HG03280 (cell line): ENCODE measurements at regions not wholly inside any gene's neighbourhood (a gene's known extent, or its start where the extent isn't known, plus 50 kb on each side); places are given as distances from the start of the nearest gene placed in this dataset.
"Not testable (repeated sequence)": the region's sequence is repeated elsewhere in the genome, so short reads cannot be mapped to it uniquely, and the experiment has no call there.

Experiments used
- ATAC-seq: cut with Tn5 transposase; IDR thresholded peaks from one replicate; pipeline ENCODE4 v1.9.1; 2021; ENCODE audit warnings: mild to moderate bottlenecking, moderate library complexity; ENCODE audit not compliant: unreplicated experiment

DNA sequence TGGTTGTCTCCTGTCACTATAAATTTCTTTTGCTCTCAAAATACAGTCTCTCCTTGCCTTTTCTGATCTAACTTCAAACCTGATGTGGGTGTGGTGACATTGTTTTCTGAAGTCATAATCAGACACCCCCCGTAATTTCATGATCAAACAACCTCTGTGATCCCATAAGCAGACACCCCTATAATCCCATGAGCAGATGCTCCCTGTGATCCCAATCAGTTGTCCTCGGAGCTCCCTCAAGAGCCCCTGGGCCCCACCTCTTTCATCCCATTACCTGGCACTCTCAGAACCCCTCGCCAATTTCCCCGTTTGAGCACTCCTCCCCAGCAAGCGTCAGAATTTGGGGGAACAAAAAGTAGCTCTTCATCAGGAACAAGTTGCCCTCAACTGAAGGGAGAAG, 246.3 kb upstream of the FZD8 start:
- no peak for ATAC-seq

DNA sequence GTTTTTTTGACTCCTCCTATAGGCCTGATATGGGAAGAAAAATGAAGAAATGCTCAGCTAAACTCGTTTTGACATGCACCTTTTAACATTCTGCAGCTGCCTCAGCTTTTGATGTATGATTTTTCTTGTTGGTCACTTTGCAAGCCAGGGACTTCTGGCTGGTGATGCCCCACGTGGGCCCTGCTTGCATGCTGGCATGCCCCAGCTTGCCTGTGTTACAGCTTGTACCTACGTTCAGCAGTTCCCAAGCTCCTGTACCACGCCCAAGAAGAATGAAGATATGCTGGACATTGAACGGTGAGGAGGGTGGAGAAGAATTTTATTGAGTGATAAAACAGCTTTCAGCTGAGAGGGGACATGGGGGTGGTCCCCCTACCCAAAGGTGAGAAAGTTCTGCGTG, 245.6 kb upstream of the FZD8 start:
- ATAC-seq: no peak

DNA sequence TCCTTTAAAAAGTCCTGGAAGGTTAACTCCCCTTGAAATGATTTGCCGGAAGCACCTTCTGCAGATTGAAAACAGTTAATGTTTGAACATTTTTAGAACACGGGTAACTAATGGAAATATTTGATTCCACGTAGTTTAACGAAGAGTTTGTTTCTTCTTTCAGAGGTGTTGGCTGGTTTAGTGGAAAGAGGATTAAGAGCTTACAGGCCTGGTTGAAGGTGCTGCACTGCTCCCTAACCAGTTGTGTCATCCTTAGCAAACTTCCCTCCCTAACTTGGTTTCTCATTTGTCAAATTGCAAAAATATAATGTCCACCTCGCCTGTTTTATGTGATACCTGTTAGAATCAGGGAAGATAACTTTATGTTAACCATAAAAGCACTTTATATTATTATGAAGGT, 243.0 kb upstream of the FZD8 start:
- no peak for ATAC-seq

DNA sequence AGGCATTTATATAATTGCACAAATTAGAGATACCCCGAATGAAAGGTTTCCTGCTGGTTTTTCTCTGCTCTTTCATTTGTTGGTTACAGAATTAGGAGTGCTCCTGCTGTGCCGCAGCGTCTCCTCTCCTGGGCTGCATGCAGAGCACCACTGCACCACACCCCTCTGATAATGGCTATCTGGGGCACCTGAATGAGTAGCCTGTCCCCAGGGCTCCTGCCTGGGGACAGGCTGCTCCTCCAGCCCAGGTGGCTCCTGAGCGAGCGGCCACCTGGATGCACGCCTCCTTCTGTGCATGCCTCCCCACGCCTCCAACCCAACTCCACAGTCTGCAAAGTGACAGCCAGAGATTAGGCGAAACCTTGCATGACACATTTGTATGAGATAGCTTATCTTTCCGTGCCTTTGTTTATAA, 242.6 kb upstream of the FZD8 start:
- no peak for ATAC-seq

DNA sequence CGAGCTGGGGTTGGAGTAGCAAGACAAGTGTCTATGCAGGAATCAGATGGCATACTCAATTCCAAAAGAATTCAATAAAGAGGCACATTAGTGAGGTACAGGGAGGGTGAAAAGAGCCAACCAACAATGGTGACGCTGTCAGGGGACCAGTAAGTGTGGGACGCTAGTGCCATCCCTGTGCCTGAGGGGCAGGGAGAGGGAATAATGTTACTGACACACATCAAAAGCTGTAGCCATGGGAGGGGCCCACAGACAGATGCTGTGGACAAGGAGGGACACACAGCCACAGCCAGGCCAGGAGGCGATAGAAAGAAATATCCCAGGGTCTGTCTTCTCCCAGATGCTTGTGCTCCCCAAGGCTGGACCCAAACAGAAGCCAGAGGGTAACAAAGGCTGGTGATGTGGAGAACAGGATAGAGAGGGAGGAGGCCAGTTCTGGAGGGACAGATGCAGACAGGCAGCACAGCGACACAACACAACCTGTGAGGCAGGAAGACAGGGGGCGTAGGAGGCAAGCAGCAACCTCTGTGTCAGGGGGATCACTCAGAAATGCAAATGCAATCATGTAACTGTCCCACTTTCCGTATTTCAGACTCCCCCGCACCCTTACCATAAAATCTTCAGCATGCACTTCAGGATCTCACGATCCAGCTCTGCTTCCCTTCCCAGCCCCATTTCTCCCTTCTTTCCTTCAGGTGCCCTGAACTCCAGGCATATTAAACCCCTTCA, 240.5 kb upstream of the FZD8 start:
- ATAC-seq: no peak

DNA sequence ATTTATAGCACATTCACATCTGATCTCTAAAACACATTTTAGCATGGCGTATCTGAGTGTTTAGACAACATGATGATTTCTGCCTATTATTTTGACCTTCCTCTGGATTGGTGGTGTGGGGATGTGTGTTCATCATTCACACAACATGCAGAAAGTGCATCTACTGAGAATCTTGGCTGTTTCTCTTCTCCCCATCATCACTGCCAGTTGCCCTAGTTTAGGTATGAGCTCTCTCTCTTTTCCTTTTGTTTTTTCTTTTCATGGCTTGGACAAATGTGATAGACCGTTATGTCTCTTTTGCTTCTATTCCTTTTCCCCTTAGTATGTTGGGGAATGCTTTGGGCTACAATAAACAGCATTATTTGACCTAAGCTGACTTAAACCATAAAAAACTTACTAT, 239.2 kb upstream of the FZD8 start:
- no peak for ATAC-seq

DNA sequence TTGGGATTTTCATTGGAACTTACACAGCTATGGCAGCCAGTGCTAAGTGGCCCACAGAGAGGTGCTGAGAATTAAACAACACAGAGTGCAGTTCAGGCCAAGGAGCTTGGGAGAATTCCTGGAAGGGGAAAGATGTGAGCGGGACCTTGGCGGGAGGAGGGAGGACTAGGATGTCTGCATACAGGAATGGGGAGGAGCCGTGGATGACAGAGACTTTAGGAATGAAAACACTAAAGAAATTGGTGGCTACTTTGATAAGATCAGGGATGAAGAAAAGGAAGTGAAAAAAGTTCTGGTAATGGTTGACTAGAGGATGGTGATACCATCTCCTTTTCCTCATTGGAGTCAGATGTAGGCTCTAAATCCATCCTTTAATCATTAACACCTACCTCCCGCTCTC, 234.2 kb upstream of the FZD8 start:
- no peak for ATAC-seq

DNA sequence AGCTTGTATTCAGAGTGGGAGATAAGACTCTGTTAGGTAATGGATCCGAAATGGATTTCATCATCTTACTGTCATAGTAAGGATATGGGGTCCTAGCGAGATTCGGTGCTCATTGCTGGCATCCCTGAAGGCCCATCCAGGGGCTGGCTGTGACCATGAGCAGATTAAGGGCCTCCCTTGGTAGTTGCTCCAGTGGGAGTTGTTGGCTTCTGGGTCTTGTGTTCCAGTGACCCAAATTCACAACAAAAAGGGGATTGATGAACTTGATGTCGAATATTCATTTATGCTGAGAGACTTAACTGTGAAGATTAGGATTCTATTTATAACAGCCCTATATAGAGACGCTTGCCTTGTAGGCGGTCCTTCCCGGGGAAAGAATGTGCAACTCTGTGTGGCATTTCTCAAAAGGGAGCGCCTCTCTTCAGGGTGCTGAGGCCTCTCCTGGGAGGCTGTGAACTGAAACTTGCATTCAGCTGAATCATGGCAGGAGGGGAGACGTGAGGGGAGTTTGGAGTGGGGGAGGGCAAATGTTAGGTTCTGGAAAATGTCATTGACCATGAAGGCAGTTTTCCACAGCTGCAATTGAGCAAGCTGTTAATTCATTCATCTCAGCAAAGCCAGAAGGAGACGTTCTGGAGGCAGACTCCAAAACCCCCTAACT, 233.1 kb upstream of the FZD8 start:
- ATAC-seq: no peak

DNA sequence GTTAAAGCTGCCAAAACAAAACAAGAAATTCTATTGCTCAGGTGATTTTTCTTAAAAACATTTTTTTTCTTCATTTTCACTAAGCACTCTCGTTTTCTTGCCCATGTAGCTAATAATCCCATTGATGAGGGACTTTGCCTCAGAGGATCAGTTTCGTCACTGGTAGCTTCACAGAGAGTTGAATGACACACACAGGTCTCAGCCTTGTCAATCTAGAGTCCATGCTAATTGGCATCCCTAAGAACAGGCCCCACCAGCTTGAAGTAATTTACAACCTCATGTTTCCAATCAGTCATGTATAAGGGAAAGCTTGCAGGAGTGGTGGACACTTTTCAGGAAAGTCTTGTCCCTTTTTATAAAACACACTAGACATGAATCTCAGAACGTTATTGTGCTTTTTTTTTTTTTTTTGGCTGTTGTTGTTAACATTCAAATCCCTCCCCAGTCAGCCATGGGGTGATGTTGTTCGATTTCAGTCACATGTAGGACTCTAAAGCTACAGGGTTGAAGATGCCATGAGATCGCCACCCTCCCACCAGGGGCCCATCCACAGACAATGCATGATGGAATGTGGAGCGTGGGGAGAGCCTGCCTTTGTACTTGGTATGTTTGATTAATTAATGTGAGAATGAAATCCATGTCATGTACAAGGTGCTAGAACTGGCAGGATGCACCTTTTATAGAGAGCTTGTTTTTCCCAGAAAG, 232.4 kb upstream of the FZD8 start:
- ATAC-seq: no peak

DNA sequence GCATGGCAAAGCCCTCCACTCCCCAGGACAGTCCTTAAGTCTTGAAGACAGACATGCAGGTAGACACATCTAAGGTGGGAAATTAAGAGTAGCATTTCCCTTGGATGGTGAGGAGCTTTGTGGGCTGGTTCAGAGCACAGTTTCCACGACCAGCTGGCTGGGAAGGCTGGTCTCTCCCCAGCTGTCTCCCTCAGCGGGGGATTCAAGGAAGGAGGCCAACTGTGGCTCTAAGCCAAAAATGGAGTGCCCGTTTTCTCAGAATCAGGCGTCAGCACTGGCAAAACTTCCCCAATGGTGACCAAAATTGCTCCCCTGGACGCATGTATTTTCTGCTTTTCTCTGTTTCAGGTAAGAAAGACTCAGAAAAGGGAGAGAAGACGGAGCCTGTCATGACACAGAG, 230.6 kb upstream of the FZD8 start:
- no peak for ATAC-seq

DNA sequence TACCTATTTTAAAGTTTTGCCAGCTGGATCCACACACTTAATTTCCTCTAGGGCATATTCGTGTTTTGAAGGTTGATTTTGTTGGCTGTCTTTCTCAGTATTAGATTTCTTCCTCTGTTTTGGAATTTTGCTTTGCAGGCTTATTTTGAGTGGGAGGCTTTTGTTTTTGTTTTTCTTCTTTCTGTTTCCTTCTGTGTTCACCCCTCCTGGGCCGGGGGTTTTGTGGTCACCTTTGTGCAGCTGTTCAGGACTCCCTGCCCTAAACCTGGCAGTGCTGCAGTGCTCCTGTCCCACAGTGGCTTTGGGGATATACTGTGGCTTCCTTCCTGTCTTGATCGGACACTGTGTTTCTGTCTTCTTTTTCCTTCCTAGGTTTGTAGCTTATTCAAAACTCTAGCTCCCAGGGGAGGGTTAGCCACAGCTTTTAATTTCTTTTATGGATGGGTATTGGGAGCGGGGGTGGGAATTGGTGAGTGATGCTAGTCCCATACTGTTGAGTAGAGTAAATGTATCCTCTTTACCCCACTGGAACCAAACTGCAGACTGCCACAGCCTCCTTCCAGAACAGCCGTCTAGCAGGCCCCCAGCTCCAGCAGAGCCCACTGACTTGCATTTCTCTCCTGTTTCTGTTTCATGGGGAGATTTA, 228.7 kb upstream of the FZD8 start:
- no peak for ATAC-seq

DNA sequence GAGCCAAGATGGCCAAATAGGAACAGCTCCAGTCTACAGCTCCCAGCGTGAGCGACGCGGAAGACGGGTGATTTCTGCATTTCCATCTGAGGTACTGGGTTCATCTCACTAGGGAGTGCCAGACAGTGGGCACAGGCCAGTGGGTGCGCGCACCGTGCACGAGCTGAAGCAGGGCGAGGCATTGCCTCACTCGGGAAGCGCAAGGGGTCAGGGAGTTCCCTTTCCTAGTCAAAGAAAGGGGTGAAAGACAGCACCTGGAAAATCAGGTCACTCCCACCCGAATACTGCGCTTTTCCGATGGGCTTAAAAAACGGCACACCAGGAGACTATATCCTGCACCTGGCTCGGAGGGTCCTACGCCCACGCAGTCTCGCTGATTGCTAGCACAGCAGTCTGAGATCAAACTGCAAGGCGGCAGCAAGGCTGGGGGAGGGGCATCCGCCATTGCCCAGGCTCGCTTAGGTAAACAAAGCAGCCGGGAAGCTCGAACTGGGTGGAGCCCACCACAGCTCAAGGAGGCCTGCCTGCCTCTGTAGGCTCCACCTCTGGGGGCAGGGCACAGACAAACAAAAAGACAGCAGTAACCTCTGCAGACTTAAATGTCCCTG, 216.7 kb upstream of the FZD8 start:
- not testable (repeated sequence) for ATAC-seq

DNA sequence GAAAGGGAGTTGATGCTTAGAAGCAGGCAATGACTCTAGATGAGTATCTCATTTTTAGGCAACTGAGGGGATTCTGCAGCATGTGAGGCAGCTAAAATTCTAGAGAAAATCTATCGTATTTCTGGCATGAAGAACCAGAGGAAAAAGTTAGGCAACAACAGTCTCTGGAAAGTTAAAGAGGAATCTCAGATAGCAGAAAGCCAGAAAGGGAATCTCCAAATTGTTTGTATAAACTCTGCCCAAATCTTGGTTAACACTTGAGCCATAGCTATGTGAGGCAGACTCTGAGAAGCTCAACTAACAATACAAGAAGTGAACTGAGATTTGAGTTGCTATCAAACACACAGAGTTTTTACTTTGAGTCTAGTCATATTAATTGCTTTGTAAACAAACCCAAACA, 215.8 kb upstream of the FZD8 start:
- ATAC-seq: no peak

DNA sequence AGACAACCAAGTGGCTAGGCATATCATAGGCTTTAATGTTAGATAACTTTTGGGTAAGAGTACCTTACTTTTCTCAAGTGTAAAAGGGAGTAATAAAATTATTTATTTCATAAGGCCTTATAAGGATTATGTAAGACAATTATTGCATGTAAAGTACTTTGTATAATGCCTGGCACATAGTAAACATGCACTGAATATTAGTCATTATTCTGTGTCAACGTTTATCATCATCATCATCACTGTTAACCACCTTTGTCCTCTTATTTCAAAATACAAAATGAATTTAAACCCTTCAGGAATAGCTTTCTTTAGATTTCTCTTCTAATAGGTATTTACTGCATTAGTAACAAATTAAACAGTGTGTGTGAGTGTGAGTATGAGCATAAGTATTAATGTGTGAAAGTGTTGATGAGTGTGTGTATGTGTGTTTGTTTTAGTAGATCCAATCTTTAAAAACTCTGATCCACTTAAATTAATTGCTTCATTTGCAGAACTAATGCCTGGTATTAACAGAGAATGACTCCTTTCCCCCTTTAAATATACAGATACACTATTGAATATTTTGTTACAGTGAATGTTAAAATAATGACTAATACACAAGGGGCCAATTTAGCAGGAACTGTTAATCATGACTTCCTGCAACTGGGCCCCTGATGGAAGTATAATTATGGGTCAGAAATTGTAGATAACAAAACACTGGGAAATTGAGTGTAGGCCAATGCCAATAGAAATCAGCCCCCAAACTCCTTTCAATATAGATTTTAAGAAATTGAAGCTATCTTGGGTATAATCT, 213.3 kb upstream of the FZD8 start:
- ATAC-seq: no peak

DNA sequence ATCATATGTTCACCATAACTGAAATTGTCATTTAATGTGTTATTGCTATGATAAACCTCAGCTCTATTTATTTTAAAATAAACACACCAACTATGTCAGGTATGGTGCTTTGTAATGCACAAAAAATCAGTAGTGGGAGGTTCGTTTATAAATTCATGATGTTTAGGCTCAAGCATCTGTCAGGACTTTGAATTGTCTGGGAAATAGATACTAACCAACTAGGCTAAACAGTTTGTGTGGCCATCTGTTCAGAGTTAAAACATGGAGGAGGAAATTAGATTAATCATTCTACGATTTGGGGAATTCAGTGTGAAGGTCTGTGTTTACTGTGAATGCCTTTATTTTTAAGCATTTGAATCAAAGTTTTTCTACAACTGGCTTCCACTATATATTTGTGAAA, 212.6 kb upstream of the FZD8 start:
- ATAC-seq: no peak

DNA sequence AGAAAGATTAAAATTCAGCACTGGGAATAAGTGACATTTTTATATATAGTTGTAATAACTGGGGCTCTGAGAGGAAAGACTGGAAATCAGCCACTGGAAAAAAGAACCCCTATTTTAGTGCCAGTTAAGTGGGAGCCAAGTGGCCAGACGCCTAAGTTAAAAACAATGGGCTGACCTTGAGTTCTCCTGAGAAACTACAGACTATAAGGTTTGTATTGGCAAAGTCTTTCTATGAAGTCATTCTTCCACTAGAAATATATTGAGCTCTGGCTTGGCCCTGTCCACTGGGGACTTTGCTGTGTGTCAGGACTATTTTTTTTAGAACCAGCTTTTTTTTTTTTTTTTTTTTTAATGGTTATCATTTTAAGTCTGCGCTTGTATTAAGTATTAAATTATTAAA, 210.6 kb upstream of the FZD8 start:
- no peak for ATAC-seq

DNA sequence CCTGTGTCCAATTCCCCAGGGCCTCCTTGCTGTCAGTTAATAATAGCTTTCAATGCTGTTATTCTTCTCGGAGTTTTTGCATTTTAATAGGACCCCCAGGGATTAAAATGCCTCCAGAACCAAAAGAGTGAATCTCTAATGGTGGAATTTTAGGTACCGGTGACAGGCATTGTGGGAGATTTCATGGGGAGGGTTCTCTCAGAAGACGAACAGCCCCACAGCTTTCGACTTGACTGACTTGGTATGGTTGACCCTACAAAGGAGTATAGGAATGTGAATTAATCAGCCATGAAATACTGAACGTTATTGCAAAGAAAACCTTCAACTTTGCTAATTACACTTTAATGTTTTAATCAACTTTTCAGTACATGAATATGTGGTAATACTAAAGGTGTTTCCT, 206.3 kb upstream of the FZD8 start:
- ATAC-seq: no peak

DNA sequence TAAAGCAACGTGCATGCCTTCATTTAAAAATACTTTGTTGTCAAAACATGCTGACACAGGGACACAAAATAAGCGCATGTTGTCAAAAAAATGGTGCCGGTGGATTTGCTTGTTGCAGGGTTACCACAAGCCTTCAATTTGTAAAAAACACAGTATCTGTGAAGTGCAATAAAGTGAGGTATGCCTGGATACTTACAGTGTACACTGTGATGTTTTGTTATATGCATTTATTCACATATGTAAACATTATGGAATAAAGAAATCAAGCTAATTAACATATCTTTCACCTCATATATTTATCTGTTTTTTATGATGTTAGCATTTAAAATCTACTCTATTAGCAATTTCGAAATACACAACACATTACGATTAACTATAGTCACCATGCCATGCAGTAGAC, 202.6 kb upstream of the FZD8 start:
- ATAC-seq: no peak

DNA sequence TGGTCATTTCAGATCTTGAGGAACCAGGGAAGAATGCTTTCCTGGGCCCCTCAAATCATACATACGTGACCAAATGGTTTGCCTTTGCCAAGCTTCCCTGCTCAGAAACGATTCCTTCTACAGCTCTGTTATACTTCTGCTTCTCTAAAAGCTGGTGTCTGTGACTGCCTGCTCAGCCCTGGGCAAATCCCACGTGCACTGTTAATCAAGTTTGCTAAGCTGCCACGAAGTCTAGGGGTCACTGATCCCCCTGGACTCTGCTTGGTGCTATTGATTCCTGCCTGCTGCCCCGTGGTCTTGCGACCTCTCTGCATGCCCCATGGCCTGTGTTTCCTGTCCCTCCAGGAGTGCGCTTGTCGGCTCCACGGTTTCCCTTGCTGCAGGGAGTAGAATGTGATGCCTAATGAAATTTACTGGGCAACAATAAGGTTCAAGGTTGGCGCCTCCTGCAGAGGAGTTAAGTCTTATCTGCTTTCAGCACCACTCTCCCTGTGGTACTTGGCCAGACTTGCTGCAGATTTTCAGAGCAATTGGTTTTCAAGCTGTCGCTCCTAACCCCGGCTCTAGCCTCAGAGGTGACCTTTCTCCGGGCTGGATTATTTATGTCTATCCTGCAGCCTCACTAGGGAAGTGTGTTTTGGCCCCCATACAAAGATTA, 201.6 kb upstream of the FZD8 start:
- ATAC-seq: no peak

DNA sequence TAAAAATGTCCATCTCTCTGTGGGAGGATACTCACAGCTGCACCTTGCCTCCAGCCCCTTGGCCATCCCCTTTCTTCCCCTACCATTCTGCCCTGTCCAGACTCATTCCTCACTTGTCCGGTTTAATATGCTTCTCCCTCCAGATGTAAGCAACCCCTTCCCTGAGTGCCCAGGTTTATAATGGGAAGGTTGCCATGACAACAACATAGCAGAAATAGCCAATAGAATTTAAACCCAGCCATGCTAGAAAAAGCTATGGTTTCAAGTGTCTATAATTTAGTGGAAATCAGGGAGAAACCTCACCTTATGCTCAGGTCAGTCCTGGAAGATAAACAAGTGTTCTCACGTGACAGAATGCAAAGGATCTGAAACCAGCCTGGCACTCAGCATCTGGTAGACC, 196.0 kb upstream of the FZD8 start:
- no peak for ATAC-seq
